ENCODE measurements at regions not wholly inside any gene's neighbourhood (a gene's known extent, or its start where the extent isn't known, plus 50 kb on each side); places are given as distances from the start of the nearest gene placed in this dataset.

- no peak for TF ChIP-seq EP300 (IDR thresholded peaks at IDR 0.05; ENCODE audit: borderline replicate concordance in 1 of 2, low read depth in 1 of 2, low read length in 1 of 2)
- no peak for TF ChIP-seq PBX3 (IDR thresholded peaks at IDR 0.05)
- no peak for TF ChIP-seq CTCF (IDR thresholded peaks at IDR 0.05)
- no peak for TF ChIP-seq USF2 (IDR thresholded peaks at IDR 0.05; ENCODE audit: borderline replicate concordance, low read depth, low read length)
- no peak for TF ChIP-seq MXI1 (IDR thresholded peaks at IDR 0.05; ENCODE audit: low read depth, low read length)
- no peak for TF ChIP-seq CHD2 (IDR thresholded peaks at IDR 0.05; ENCODE audit: low read length, partially characterized antibody)
- no peak for TF ChIP-seq REST (IDR thresholded peaks at IDR 0.05; ENCODE audit: low read depth, low read length)
- TF ChIP-seq FOXM1 (IDR thresholded peaks at IDR 0.05; ENCODE audit: low read depth): no peak
- no peak for TF ChIP-seq RFX5 (IDR thresholded peaks at IDR 0.05; ENCODE audit: low read length)
- TF ChIP-seq MEF2A (IDR thresholded peaks at IDR 0.05; ENCODE audit: borderline replicate concordance, low read depth): no peak
- no peak for TF ChIP-seq JUND (IDR thresholded peaks at IDR 0.05)
Observed at GRCh38 chr5:77871946-77872345, 95.8 kb upstream of the TBCA start.
